GM12878 (cell line): ENCODE measurements at regions not wholly inside any gene's neighbourhood (a gene's known extent, or its start where the extent isn't known, plus 50 kb on each side); places are given as distances from the start of the nearest gene placed in this dataset.

Experiments used
- ATAC-seq: fragments of 200-7000 bp; cut with Tn5 transposase; 3 replicates; pipeline ENCODE4 v1.9.1; 2020; ENCODE audit warnings: mild to moderate bottlenecking, moderate library complexity
- BruUV-seq: library from RNA; stranded (reverse); fragments of 400-500 nt; replicated peaks from 2 replicates; lab custom pipeline; 2021; lab: Mats Ljungman, UMichigan
- CTCF ChIA-PET: fragments of 300-600 bp; sonication (Branson Sonifier 250); formaldehyde crosslinking; extraction: SDS; loops from one replicate; lab custom pipeline; 2021; ENCODE audit warnings: inconsistent platforms; lab: Yijun Ruan, JAX
- POLR2A ChIA-PET: fragments of 350-600 bp; formaldehyde crosslinking; extraction: SDS; loops from one replicate; lab custom pipeline; 2021; ENCODE audit warnings: inconsistent platforms; lab: Charles Lee
- RAD21 ChIA-PET: fragments of 300-600 bp; sonication (Branson Sonifier 250); formaldehyde crosslinking; loops from one replicate; lab custom pipeline; 2023; ENCODE audit warnings: antibody characterized with exemption; ENCODE audit not compliant: unreplicated experiment; lab: Charles Lee
- SMC1A ChIA-PET: fragments of 300-600 bp; sonication (Branson Sonifier 250); formaldehyde crosslinking; loops from one replicate; lab custom pipeline; 2023; ENCODE audit not compliant: unreplicated experiment, uncharacterized antibody; lab: Charles Lee
- DNase-seq: peaks from one replicate; pipeline ENCODE4 v3.0.0-alpha.2; 2011; ENCODE audit warnings: low read depth, low spot score
- FAIRE-seq: peaks from 3 replicates; lab custom pipeline; 2011; peaks lifted over from hg19 to GRCh38; lab: Jason Lieb, UNC
- H2AFZ ChIP-seq: 2 replicates; pipeline ENCODE4 v1.6.0; 2011; ENCODE audit warnings: low read depth, low read length, control low read depth; ENCODE audit not compliant: control insufficient read depth
- H3K27ac ChIP-seq: 2 replicates; pipeline ENCODE4 v1.5.1; 2011; ENCODE audit warnings: control low read depth; ENCODE audit not compliant: control insufficient read depth, insufficient read depth
- H3K27me3 ChIP-seq, 2 experiments: replicated peaks in 1 of 2; 2 replicates each; pipeline versions ENCODE4 v1.6.0 to v1.6.1; 2011; ENCODE audit warnings: low read length in 1 of 2; ENCODE audit not compliant: control insufficient read depth in 2 of 2, insufficient read depth in 2 of 2
- H3K36me3 ChIP-seq, 2 experiments: 2 replicates each; pipeline ENCODE4 v1.5.1; 2011; ENCODE audit warnings: low read length in 1 of 2; ENCODE audit not compliant: control insufficient read depth in 2 of 2, insufficient read depth in 2 of 2
- H3K4me1 ChIP-seq: 2 replicates; pipeline ENCODE4 v1.6.1; 2011; ENCODE audit warnings: mild to moderate bottlenecking, low read length, moderate library complexity, mixed read lengths; ENCODE audit not compliant: control insufficient read depth, insufficient read depth
- H3K4me2 ChIP-seq: 2 replicates; pipeline ENCODE4 v1.6.0; 2011; ENCODE audit warnings: control low read depth; ENCODE audit not compliant: control insufficient read depth, insufficient read depth
- H3K4me3 ChIP-seq: fragments of 200-600 bp; sonication (generic); 2 replicates; pipeline ENCODE4 v1.5.1; 2016
- H3K79me2 ChIP-seq: 2 replicates; pipeline ENCODE4 v1.6.0; 2011; ENCODE audit warnings: low read length; ENCODE audit not compliant: control insufficient read depth, insufficient read depth
- H3K9ac ChIP-seq: 2 replicates; pipeline ENCODE4 v1.8.0; 2011; ENCODE audit warnings: low read length, control low read depth, mixed read lengths; ENCODE audit not compliant: control insufficient read depth, insufficient read depth
- H3K9me3 ChIP-seq: replicated peaks from 3 replicates; pipeline ENCODE4 v1.5.1; 2011; ENCODE audit warnings: mild to moderate bottlenecking, low read length; ENCODE audit not compliant: control insufficient read depth, insufficient read depth
- H4K20me1 ChIP-seq: 2 replicates; pipeline ENCODE4 v1.6.0; 2011; ENCODE audit not compliant: control insufficient read depth, insufficient read depth
- BRCA1 ChIP-seq: IDR thresholded peaks from 2 replicates; pipeline ENCODE4 v1.6.1; 2011; ENCODE audit warnings: low read depth, low read length, improper control_type of control experiment
- MEF2A ChIP-seq: IDR thresholded peaks from 2 replicates; pipeline ENCODE4 v1.6.1; 2011; ENCODE audit warnings: low read depth, mild to moderate bottlenecking, low read length, moderate library complexity; ENCODE audit not compliant: insufficient read depth
- MEF2B ChIP-seq: fragments of 450-650 bp; IDR thresholded peaks from 2 replicates; pipeline ENCODE4 v1.6.1; 2018; ENCODE audit warnings: mild to moderate bottlenecking, moderate library complexity; ENCODE audit not compliant: partially characterized antibody, poor library complexity, severe bottlenecking
- NFYA ChIP-seq: IDR thresholded peaks from 2 replicates; pipeline ENCODE4 v1.6.1; 2011; ENCODE audit warnings: low read depth, mild to moderate bottlenecking, low read length, improper control_type of control experiment, borderline replicate concordance
- WRNIP1 ChIP-seq: IDR thresholded peaks from 2 replicates; pipeline ENCODE4 v1.6.1; 2011; ENCODE audit warnings: low read depth, low read length, improper control_type of control experiment, borderline replicate concordance
- WGBS: methylation state at CpG from one replicate; pipeline ENCODE4 v1.1.6; 2016; ENCODE audit warnings: low lambda C conversion rate; ENCODE audit not compliant: insufficient replicate concordance, insufficient coverage; ENCODE audit errors: missing lambda C conversion rate; 5-methylcytosine and 5-hydroxymethylcytosine counted together
- in situ Hi-C: fragments of 300-500 bp; cut with MboI; formaldehyde crosslinking; loops from 9 replicates; pipeline ENCODE4 v1.14.3; 2018; ENCODE audit warnings: mixed read lengths
- intact Hi-C: fragments of 100-400 bp; cut with micrococcal nuclease; formaldehyde crosslinking; loops from one replicate; pipeline ENCODE4 v1.14.2; 2022; ENCODE audit not compliant: unreplicated experiment
- TF ChIP-seq, protein P1 (sequence below): IDR thresholded peaks from 2 replicates; pipeline ENCODE4 v1.6.1; 2012; ENCODE audit warnings: mild to moderate bottlenecking, low read depth, low read length
- TF ChIP-seq, protein P2 (sequence below): fragments of 450-650 bp; IDR thresholded peaks from 2 replicates; pipeline ENCODE4 v1.6.1; 2017; ENCODE audit warnings: mild to moderate bottlenecking, low read depth, inconsistent platforms; ENCODE audit not compliant: poor library complexity, severe bottlenecking

DNA sequence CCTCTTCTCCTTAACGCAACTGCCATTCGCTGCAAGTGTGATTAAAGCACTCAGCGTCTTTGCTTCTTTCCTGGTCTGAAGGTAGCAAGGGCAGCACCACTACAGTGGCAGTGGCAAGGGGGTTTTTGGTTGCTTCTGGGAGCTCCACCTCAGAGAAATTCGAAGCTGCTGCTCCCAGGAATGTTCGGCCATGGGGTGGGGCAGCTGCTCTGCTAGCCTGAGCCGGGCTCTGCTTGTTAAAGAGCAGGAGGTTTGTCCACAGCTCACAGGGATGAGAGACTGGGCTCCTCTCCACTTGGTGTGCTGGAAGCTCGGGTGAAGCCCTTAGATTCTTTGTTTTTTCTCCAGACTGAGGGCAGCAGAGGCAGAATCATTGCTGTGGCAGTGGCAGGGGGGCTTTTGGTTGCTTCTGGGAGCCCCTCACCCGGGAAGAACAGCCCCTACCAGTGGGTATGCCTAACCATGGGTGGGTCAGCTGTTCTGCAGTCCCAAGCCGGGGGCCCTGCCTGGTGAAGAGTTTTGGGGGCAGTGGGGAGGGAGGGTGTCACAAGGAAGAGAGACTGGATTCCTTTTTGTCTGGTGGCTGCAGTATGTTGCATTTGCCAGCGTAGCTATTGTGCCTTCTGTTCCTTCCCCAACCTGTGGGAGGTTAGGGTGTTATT is 340.2 kb downstream of the AEBP2 start:
- H3K79me2 ChIP-seq, result no peaks in the 10 kb centered on the region
- no peaks in the 10 kb centered on the region for H3K36me3 ChIP-seq
- ChIA-PET CTCF (interaction anchor here (1.1 to 1.5 kb wide), 3 partner anchors 13 to 136 kb away, joined by 3 to 8 read pairs (median 3); no protein-coding TSS in a partner anchor), RAD21 (interaction anchor here (1.0 to 2.5 kb wide), 4 partner anchors 114 to 441 kb away, joined by 3 to 12 read pairs (median 5); no protein-coding TSS in a partner anchor), POLR2A (no interaction called here), SMC1A (interaction anchor here (0.8 to 3.1 kb wide), 3 partner anchors 114 to 342 kb away, joined by 3 to 10 read pairs (median 3); no protein-coding TSS in a partner anchor)
- H3K9me3 ChIP-seq, result no peaks in the 10 kb centered on the region
- no TSS peak for BruUV-seq
- H3K27ac ChIP-seq, result no peak overlapping the region
- DNase-seq (no peak), ATAC-seq (no peak; the same call in 1 of the 3 replicates), FAIRE-seq (no peak)
- no peaks in the 10 kb centered on the region for H4K20me1 ChIP-seq
- WGBS, result 23% methylated on average over 8 of the region's 10 CpGs
- intact Hi-C loops, result no loop called here
- no peak overlapping the region for H3K9ac ChIP-seq
- H3K27me3 ChIP-seq, result no peaks in the 10 kb centered on the region
- no peaks in the 10 kb centered on the region for H3K4me1 ChIP-seq
- no peak overlapping the region for H2AFZ ChIP-seq
- H3K4me3 ChIP-seq, result no peak overlapping the region
- in situ Hi-C loops, result no loop called here
- H3K4me2 ChIP-seq, result no peak overlapping the region
- TF ChIP-seq MEF2A (no peak), NFYA (no peak), BRCA1 (no peak), MEF2B (no peak), WRNIP1 (no peak)
- TF ChIP-seq, protein P1, sequence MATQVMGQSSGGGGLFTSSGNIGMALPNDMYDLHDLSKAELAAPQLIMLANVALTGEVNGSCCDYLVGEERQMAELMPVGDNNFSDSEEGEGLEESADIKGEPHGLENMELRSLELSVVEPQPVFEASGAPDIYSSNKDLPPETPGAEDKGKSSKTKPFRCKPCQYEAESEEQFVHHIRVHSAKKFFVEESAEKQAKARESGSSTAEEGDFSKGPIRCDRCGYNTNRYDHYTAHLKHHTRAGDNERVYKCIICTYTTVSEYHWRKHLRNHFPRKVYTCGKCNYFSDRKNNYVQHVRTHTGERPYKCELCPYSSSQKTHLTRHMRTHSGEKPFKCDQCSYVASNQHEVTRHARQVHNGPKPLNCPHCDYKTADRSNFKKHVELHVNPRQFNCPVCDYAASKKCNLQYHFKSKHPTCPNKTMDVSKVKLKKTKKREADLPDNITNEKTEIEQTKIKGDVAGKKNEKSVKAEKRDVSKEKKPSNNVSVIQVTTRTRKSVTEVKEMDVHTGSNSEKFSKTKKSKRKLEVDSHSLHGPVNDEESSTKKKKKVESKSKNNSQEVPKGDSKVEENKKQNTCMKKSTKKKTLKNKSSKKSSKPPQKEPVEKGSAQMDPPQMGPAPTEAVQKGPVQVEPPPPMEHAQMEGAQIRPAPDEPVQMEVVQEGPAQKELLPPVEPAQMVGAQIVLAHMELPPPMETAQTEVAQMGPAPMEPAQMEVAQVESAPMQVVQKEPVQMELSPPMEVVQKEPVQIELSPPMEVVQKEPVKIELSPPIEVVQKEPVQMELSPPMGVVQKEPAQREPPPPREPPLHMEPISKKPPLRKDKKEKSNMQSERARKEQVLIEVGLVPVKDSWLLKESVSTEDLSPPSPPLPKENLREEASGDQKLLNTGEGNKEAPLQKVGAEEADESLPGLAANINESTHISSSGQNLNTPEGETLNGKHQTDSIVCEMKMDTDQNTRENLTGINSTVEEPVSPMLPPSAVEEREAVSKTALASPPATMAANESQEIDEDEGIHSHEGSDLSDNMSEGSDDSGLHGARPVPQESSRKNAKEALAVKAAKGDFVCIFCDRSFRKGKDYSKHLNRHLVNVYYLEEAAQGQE, result no peak
- TF ChIP-seq, protein P2, sequence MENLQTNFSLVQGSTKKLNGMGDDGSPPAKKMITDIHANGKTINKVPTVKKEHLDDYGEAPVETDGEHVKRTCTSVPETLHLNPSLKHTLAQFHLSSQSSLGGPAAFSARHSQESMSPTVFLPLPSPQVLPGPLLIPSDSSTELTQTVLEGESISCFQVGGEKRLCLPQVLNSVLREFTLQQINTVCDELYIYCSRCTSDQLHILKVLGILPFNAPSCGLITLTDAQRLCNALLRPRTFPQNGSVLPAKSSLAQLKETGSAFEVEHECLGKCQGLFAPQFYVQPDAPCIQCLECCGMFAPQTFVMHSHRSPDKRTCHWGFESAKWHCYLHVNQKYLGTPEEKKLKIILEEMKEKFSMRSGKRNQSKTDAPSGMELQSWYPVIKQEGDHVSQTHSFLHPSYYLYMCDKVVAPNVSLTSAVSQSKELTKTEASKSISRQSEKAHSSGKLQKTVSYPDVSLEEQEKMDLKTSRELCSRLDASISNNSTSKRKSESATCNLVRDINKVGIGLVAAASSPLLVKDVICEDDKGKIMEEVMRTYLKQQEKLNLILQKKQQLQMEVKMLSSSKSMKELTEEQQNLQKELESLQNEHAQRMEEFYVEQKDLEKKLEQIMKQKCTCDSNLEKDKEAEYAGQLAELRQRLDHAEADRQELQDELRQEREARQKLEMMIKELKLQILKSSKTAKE, result no peak
